Esophagus muscularis mucosa (tissue), 4 donors: ENCODE measurements at regions not wholly inside any gene's neighbourhood (a gene's known extent, or its start where the extent isn't known, plus 50 kb on each side); places are given as distances from the start of the nearest gene placed in this dataset.

Experiments
- DNase-seq: peaks from one replicate; pipeline ENCODE4 v3.0.0-alpha.2; 2017; ENCODE audit errors: extremely low spot score
- H3K27ac ChIP-seq, 4 donors: fragments of 200-600 bp; sonication (generic); replicated peaks in 1 of 4; 1 replicate in 3 of 4; 2 replicates in 1 of 4; pipeline ENCODE4 v1.5.1; 2016 to 2019; ENCODE audit warnings: mild to moderate bottlenecking in 1 of 4
- H3K27me3 ChIP-seq, 4 donors: fragments of 200-600 bp; sonication (generic); one replicate each; pipeline versions ENCODE4 v1.5.1 to v1.6.0; 2016 to 2019
- H3K36me3 ChIP-seq, 4 donors: fragments of 200-600 bp; sonication (generic); one replicate each; pipeline ENCODE4 v1.5.1; 2016 to 2019
- H3K4me1 ChIP-seq, 4 donors: fragments of 200-600 bp; sonication (generic); one replicate each; pipeline ENCODE4 v1.5.1; 2016 to 2019
- H3K4me3 ChIP-seq, 4 donors: fragments of 200-600 bp; sonication (generic); 1 replicate in 2 of 4; 2 replicates in 2 of 4; pipeline ENCODE4 v1.5.1; 2016 to 2019; ENCODE audit warnings: mild to moderate bottlenecking in 4 of 4, moderate library complexity in 1 of 4
- H3K9me3 ChIP-seq, 4 donors: fragments of 200-600 bp; sonication (generic); 1 replicate in 3 of 4; 2 replicates in 1 of 4; pipeline ENCODE4 v1.5.1; 2016 to 2019
- EP300 ChIP-seq: sonication (generic); formaldehyde crosslinking; IDR thresholded peaks from one replicate; pipeline ENCODE4 v1.6.1; 2017; ENCODE audit warnings: antibody characterized with exemption
- POLR2A ChIP-seq: fragments of 450-650 bp; IDR thresholded peaks from one replicate; pipeline ENCODE4 v1.6.1; 2017; ENCODE audit warnings: antibody characterized with exemption, moderate library complexity, mild to moderate bottlenecking, low read depth
- POLR2AphosphoS5 ChIP-seq, 2 donors: sonication (generic); formaldehyde crosslinking; IDR thresholded peaks; one replicate each; pipeline ENCODE4 v1.6.1; 2017; ENCODE audit warnings: antibody characterized with exemption in 2 of 2
- WGBS: methylation state at CpG from one replicate; pipeline ENCODE4 v1.1.5; 2018; 5-methylcytosine and 5-hydroxymethylcytosine counted together
- intact Hi-C: fragments of 100-400 bp; cut with DNase I; formaldehyde crosslinking; loops from one replicate; pipeline ENCODE4 v1.15.1; 2023
- TF ChIP-seq, protein P1 (sequence below), 3 experiments: fragments of 200-600 bp in 2 of 3; fragments of 450-650 bp in 1 of 3; sonication (generic) in 2 of 3; IDR thresholded peaks; one replicate each; pipeline ENCODE4 v1.5.1; 2017 to 2019; ENCODE audit warnings: antibody characterized with exemption in 3 of 3, mild to moderate bottlenecking in 2 of 3, moderate library complexity in 1 of 3

DNA sequence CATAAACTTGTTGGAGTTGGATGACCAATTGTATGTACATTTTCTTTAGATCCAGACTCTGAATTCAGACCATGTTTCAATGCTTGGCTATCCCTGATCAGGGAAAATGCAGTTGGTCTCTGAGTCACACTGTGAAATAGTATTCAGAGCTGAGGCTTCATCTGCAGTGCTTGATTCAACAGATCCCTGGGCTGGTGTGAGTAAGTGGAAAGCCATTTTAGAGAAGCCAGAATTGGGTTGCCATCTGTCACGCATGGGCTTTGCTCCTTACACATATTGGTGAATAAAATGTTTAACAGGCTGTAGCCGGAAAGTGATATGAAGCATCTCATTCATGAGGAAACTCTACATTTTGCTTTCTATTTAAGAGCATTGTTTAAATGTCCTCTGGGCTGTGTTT lies 50.0 kb upstream of the ACYP2 start:
- DNase-seq = no peak
- Histone ChIP-seq H3K27me3 (no peaks in the 10 kb centered on the region), H3K9me3 (no peaks in the 10 kb centered on the region), H3K27ac (no peak overlapping the region), H3K4me3 (no peak overlapping the region), H3K4me1 (peaks cover 0 to 14% (median 6%) of the 10 kb centered on the region in 4 donors), H3K36me3 (no peaks in the 10 kb centered on the region)
- 69% methylated on average over 2 of the region's 2 CpGs for WGBS
- intact Hi-C loops = no loop called here
- TF ChIP-seq, protein P1, sequence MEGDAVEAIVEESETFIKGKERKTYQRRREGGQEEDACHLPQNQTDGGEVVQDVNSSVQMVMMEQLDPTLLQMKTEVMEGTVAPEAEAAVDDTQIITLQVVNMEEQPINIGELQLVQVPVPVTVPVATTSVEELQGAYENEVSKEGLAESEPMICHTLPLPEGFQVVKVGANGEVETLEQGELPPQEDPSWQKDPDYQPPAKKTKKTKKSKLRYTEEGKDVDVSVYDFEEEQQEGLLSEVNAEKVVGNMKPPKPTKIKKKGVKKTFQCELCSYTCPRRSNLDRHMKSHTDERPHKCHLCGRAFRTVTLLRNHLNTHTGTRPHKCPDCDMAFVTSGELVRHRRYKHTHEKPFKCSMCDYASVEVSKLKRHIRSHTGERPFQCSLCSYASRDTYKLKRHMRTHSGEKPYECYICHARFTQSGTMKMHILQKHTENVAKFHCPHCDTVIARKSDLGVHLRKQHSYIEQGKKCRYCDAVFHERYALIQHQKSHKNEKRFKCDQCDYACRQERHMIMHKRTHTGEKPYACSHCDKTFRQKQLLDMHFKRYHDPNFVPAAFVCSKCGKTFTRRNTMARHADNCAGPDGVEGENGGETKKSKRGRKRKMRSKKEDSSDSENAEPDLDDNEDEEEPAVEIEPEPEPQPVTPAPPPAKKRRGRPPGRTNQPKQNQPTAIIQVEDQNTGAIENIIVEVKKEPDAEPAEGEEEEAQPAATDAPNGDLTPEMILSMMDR (IDR thresholded peaks at IDR 0.05) = no peak
- TF ChIP-seq POLR2AphosphoS5 (IDR thresholded peaks at IDR 0.05) (no peak), POLR2A (no peak)

DNA sequence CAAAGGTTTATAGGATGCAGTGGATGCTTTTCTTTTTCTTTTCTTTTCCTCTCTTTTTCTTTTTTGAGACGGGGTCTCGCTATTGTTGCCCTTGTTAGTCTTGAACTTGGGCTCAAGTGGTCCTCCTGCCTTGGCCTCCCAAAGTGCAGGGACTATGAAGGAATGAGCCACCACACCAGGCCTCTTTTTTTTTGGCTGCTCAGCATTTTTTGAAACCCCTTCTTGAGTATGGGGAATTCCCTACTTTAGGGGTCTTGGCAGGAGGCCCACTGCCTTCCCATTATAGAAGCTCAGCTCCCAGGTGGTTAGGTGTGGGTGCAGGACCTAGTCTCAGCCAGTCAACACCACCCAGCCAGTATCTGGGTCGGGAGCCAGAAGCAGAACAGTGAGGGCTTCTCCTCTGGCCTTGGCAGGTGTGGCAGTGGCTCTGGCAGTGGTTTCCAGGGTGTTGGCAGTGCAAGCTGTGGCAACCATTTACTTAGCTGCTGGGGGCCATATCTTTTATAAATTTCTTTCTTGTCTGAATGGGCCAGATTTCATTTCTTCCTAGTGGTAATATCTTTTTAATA lies 51.4 kb upstream of the ACYP2 start:
- no peak overlapping the region for H3K27ac ChIP-seq
- intact Hi-C loops = no loop called here
- H3K4me3 ChIP-seq = no peak overlapping the region
- no peak for TF ChIP-seq EP300
- TF ChIP-seq, protein P1 (IDR thresholded peaks at IDR 0.05) = no peak
- TF ChIP-seq POLR2A = no peak
- H3K27me3 ChIP-seq = no peaks in the 10 kb centered on the region
- no peaks in the 10 kb centered on the region for H3K9me3 ChIP-seq
- DNase-seq = no peak
- peaks cover 0 to 14% (median 6%) of the 10 kb centered on the region in 4 donors for H3K4me1 ChIP-seq
- WGBS = 94% methylated on average over 3 of the region's 3 CpGs
- H3K36me3 ChIP-seq = no peaks in the 10 kb centered on the region

DNA sequence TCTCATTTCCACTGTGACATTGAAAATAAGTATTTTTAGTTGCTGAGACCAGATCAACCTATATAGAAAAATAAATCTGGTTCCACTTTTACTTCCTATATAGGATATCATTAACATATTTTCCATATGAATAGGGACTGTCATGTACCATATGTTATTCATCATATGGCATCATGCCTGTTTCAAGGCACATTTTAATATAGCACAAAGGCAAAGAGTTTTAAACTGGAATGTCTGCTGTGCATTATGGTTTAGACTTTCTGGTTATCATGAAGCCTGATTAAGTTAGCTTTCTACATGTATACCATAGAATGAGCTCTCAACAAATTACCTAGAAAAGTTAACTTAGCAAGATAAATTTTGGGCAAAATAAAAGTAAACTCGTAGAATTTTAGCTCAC lies 53.0 kb upstream of the ACYP2 start:
- TF ChIP-seq POLR2A (no peak), POLR2AphosphoS5 (IDR thresholded peaks at IDR 0.05) (no peak)
- H3K27me3 ChIP-seq = no peaks in the 10 kb centered on the region
- intact Hi-C loops = no loop called here
- no peaks in the 10 kb centered on the region for H3K36me3 ChIP-seq
- no peaks in the 10 kb centered on the region for H3K9me3 ChIP-seq
- WGBS = 74% methylated on average over 1 of the region's 1 CpG
- no peak overlapping the region for H3K27ac ChIP-seq
- H3K4me1 ChIP-seq = peaks cover 0 to 7% (median 2%) of the 10 kb centered on the region in 4 donors
- no peak for DNase-seq
- H3K4me3 ChIP-seq = no peak overlapping the region

DNA sequence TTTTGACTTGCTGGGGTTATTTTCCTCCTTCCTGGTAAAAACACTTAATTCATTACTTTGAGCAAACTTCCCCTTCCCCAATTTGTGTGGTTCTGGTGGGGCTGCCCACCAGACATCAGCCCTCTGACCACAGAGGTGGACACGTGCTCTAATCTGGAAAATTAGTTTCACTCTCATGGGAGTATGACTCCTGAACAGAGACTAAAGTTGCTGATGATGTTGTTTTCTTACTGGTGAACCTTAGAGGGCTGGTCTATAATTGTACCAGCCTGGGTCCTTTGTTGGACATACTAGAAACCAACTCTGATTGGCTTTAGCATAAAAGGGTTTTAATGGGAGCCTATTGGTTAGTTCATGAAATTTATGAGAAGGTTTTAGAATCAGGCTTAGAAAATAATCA lies 54.1 kb upstream of the ACYP2 start:
- WGBS = 89% methylated on average over 1 of the region's 1 CpG
- H3K4me1 ChIP-seq = peaks cover 0 to 6% (median 1%) of the 10 kb centered on the region in 4 donors
- no peaks in the 10 kb centered on the region for H3K36me3 ChIP-seq
- no peak overlapping the region for H3K27ac ChIP-seq
- intact Hi-C loops = no loop called here
- no peak overlapping the region for H3K4me3 ChIP-seq
- H3K27me3 ChIP-seq = no peaks in the 10 kb centered on the region
- H3K9me3 ChIP-seq = no peaks in the 10 kb centered on the region
- DNase-seq = no peak
- TF ChIP-seq, protein P1 (IDR thresholded peaks at IDR 0.05) = no peak
- TF ChIP-seq POLR2A = no peak
- TF ChIP-seq POLR2AphosphoS5 (IDR thresholded peaks at IDR 0.05) = no peak
- TF ChIP-seq EP300 = no peak

DNA sequence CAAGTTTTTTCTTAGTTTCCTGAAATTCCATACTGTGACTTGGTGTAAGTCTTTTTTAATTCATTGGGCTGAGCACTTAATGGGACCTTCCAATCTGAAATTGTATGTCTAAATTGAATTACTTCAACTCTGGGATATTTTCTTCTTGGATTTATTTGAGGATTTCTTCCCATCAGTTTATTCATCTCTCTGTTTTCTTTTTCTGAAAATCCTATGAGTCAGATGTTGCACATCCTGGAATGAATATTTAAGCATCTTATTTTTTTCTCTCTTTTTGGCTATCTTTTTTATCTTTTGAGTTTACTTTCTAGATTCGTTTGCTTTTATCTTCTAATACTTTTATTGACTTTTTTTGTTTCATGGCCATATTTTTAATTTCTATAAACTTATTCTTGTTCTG lies 55.4 kb upstream of the ACYP2 start:
- H3K27ac ChIP-seq = no peak overlapping the region
- intact Hi-C loops = no loop called here
- WGBS = 76% methylated on average over 1 of the region's 1 CpG

More for the DNA sequence above, 55.4 kb upstream of the ACYP2 start:
- H3K27me3 ChIP-seq = no peaks in the 10 kb centered on the region
- no peaks in the 10 kb centered on the region for H3K36me3 ChIP-seq
- no peak overlapping the region for H3K4me3 ChIP-seq
- no peaks in the 10 kb centered on the region for H3K9me3 ChIP-seq
- H3K4me1 ChIP-seq = peaks cover 0 to 13% (median 6%) of the 10 kb centered on the region in 4 donors
- TF ChIP-seq, protein P1 (IDR thresholded peaks at IDR 0.05) = no peak
- TF ChIP-seq POLR2AphosphoS5 (IDR thresholded peaks at IDR 0.05) (no peak), EP300 (no peak), POLR2A (no peak)
- DNase-seq = no peak
